Anterior cingulate cortex (tissue), 58 donors: ENCODE measurements at regions not wholly inside any gene's neighbourhood (a gene's known extent, or its start where the extent isn't known, plus 50 kb on each side); places are given as distances from the start of the nearest gene placed in this dataset.
"Not testable (repeated sequence)": the region's sequence is repeated elsewhere in the genome, so short reads cannot be mapped to it uniquely, and the experiment has no call there.

Source experiments
- DNase-seq, 58 donors: peaks; one replicate each; lab custom pipeline; 2025; lab: John Stamatoyannopoulos, UW

DNA sequence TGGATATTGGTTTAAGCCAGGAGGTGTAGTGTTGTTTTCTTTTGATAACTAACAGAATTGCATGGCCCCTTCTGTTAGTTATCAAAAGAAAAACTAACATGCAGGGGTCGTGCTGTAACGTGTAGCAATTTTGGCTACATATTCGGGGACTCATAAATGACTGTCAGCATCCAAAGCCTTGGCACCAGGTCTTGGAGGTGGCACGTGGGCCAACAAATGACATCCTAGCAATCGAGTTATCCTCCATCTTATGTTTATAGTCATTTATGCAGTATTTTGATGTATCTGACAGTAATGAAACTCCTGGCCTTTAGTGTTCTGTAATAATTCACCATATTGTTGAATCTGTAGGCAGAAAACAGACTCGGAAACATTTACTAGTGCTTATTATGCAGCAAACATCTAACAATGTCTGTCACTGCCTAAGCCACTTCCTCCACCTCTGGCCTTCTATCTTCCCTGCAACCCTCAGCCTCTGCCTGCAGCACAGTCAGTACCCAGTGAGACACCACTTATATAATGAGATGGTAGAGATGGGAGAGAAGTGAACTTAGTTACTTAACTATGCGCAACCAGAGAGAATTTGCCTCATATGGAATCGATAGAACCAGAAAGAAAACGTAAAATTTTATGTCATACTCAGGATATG lies 184.6 kb downstream of the AEBP2 start:
- DNase-seq, result no peak

DNA sequence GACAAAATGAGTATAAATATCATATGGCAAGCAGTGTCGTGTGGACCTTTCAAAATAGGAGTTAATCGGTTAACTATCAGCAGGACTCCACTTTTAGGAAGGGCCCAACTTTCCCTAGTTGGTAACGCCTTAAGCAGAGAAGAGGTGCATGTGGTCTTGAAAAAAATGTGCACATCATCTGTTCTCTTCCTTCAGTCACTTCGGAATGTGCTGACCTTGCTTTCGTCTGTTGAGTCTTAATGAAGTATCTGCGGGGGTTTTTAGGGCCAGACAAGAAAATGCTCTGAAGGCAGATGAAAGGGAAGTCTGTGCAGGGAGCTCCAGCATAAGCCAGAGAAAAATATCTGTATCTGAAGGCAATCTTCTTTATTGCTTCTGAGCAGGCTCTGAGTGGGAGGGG lies 185.2 kb downstream of the AEBP2 start:
- DNase-seq, result no peak

DNA sequence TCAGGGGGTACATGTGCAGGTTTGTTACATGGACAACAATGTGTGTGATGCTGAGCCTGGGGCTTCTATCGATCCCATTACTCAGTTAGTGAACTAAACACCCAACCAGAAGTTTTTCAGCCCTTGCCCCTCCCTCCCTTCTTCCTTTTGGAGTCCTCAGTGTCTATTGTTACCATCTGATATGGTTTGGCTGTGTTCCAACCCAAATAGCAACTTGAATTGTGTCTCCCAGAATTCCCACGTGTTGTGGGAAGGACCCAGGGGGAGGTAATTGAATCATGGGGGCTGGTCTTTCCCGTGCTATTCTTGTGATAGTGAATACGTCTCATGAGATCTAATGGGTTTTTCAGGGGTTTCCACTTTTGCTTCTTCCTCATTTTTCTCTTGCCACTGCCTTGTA lies 186.3 kb downstream of the AEBP2 start:
- DNase-seq, result not testable (repeated sequence)

DNA sequence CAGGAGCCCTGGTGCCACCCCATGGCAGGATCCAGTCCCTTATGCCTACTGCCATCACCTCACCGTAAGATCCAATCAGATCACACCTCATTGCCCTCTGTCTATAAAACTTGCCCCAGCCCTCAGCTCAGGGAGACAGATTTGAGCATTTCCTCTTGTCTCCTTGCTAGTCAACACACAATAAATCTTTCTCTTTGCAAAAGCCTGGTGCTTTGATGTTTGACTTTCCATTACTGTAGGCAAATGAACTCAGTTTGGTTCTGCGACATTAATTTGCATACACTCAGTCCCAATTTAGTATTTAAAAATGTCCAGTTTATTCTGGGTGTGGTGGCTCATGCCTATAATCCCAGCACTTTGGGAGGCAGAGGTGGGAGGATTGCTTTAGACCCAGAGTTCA lies 188.4 kb downstream of the AEBP2 start:
- DNase-seq, result no peak

DNA sequence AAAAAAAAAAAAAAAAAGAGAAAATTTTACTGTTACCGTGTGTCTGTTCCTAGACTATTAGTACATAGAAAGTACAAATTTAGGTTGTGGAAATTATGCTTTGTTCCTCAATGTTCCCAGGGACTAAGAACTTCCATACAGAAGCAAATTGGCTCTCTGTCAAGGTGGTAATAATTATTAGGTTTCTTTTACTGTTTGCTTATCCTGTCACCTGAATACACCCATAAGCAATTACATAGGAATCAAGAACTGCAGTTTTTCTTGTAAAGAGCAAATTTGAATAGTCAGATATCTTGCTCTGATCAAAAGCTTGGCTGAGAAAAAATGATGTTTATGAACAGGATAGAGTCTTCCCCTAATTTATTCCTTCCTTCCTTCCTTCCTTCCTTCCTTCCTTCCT lies 191.2 kb downstream of the AEBP2 start:
- no peak for DNase-seq

DNA sequence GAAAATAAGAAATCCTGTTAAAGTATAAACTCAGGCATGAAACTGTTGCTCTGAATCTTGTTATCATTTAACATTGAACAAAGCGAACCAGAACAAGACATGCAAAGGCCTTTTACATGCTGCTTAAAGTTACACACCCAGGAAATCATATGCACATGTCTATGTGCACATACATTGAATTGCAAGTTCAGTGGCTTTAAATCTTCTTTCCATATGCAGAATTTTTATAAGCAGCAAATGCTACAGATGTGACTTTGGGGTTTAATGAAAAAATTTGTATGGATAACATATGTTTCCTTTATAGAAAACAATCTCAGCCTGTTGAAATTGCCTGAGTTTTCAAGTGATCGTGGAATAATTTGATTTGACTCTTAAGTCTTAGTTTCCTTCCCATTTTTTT lies 193.9 kb downstream of the AEBP2 start:
- no peak for DNase-seq

DNA sequence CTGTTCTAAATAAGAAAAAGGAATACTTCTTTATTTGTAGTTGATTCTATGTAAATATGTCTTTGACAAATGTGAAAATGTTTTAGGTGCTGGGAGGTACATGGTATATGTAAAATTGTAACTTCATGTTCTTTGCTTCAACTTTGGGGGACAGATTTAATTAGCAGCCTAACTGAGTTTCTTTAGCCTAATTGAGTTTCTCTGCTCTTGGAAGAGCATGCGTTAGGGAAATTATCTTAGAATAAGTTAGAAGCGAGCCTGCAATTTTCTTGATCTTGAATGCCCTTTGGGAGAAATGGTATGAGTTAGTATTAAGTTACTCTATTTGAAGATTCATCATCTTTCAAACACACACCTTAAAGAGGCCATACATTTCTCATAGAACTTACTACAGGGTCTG lies 194.3 kb downstream of the AEBP2 start:
- DNase-seq, result no peak

DNA sequence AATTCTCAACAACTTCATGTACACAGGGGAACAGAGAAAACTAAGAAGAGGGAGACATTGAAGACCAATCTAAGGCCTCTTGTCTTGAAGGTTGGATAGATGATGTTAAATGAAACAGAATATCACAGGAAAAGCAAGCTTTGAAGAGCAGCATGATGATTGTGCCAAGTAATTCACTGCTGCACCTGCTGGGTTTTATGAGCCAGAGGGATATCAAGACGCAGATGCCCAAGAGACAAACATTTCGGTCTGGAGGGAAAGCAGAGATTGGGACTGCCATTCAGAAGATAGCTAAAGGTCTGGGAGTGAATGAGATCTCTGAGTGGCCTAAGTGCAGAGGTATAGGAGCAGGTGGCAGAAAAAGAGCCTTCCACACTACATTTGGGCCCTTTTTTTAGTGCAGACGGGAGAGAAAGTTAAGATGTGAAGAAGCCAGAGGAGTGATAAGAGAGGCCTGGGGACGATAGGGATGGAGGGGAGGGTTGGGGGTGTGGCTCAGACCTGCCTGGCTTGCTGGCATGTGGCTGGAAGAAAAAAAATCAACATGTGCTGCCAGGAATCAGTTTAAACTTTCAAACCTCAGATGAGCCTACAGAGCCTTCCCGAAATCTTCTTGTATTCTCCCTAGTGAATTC lies 200.6 kb downstream of the AEBP2 start:
- no peak for DNase-seq

DNA sequence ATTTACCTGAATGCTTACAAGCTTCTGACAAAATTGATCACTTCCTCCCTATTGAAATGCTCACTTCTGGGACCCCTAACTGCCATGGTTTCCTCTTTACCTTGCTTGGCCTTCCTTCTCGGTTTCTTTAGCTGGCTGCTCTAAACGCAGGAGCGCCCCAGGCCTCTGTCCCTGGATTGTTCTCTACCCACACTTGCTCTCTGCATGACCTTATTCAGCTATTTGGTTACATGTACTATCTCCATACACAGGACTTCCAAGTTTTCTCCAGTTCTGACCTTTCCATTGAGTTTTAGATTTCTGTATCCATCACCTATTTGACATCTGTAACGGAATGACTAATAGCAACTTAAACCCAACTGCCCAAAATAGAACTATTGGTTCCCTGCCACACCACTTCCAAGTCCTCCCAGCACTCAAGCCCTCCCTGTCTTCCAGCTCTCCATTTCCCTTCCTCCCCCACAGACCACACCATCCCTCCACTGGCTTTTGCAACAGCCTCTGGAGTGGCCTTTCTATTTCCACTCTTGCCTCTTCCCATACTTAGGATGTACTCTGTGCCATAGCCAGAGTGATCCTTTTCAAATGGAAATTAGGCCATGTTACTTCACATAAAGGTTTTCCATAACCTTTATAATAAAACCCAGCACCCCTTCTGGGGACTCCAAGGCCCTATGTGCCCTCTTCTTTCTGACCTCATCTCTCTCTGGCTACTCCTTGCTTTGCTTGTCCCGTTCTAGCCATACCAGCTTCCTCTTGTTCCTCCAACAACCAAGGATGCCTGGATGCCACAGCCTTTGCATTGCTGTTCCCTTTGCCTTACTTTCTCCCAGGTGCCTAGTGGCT lies 202.2 kb downstream of the AEBP2 start:
- no peak for DNase-seq

DNA sequence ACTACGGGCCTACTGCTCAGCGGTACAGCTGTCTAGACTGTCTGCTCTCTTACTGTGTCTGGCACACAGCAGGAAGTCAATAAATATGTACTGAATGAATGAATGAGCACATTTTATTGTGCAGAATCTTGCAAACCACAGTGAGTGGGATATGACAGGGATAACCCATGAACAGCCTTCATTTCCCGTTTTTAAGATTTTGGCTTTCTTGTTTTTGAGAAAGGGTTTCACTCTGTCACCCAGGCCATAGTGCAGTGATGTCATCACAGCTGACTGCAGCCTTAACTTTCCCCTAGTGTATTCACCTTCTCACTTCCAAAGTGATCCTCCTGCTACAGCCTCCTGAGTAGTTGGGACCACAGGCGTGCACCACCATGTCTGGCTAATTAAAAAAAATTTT lies 203.1 kb downstream of the AEBP2 start:
- no peak for DNase-seq

DNA sequence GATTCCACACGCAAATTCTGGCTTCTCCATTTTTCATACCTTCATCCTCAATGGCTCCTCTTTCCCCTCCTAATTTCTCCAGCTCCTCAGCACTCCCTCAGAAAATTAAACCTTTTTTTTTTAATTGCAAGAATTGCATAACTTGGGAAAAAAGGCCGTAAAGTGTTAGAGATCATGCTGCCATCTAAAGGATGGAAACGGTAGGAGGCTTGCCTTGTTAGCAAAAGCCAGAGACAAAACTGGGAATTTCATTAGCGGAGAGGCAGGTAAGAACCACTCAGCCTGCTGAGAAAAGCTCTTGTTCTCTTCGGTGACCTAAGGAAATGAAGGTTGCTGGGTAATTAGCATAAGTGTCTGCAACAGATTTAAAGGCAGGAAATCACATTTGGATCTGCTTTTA lies 204.3 kb downstream of the AEBP2 start:
- DNase-seq, result peak in 2 of 58 donors; percentile 1 to 6

DNA sequence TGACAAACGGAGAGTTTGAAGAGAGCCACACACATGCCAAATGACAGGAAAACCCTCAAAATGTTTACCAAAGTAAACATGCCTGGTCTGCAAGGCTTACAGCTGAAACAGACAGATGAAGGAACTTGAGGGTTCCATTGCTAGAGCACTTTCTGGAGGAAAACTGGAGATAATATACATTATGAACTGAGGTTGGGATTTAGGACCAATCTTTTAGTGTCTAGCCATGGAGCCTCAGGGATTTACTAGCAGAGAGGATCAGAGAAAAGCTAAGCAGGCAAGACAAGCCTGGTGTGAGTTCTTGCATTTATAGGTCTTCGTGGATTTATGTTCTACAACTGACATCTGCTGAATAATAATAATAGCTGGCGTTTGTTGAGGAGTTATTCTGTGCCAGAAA lies 205.3 kb downstream of the AEBP2 start:
- no peak for DNase-seq

DNA sequence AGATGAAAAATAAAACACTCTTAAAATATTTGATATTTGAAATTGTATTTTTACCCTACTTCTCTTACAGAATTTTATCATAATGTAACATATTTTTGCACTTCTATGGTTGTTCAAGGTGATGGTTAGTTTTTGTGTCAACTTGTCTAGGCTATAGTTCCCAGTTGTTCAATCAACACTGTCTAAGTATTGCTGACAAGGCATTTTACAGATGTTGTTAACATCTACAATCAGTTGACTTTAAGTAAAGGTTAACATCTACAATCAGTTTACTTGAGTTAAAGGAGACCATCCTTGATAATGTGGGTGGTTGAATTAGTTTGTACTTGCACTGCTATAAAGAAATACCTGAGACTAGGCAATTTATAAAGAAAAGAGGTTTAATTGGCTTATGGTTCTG lies 206.5 kb downstream of the AEBP2 start:
- DNase-seq, result no peak

DNA sequence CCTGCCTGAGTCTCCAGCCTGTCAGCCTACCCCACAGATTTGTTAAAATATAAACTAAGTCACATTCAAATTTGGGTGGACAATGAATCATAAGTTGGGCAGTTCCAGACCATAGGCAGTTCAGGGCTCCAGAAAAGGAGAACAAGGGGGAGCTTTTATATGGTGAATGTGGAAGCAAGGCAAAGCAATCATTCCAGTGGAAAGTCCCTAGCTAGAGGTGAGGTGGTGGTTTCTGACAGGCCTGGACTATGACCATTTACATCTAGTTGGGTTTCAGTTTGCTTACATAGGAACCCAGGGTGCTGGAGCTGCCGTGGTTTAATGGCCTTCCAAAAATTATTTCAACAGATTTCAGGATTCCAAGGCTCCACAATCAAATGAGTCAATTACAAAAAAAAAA lies 207.3 kb downstream of the AEBP2 start:
- DNase-seq, result no peak

DNA sequence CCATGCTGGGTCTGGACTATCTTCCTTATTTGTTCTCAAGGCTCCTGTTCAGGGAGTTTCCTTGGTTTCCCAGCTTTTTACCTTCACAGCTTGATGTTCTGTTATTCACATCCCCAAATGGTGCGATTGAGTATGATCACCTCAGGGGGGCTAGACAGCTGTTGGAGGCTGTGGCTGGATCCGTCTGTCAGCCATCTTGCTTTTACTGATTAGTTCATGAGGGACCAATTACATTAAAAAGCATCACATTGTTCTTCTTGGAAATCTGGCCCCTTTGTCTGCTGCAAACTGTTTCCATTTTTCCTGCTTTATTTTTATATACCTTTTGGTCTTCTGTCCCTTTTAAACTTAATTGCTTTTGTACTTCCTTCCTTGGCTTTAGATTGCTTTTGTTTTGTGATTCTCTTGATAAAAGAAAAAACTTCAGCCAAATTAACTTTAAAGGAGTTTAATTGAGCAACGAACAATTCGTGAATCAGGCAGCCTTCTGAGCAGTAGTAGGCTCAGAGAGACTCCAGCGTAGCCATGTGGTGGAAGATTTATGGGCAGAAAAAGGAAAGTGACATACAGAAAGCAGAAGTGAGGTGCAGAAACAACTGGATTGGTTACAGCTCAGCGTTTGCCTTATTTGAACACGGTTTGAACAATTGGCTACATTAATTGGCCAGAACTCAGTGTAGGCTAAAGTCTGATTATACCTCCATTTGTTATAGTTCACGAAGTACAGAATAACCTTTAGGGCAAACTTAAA lies 208.7 kb downstream of the AEBP2 start:
- no peak for DNase-seq

DNA sequence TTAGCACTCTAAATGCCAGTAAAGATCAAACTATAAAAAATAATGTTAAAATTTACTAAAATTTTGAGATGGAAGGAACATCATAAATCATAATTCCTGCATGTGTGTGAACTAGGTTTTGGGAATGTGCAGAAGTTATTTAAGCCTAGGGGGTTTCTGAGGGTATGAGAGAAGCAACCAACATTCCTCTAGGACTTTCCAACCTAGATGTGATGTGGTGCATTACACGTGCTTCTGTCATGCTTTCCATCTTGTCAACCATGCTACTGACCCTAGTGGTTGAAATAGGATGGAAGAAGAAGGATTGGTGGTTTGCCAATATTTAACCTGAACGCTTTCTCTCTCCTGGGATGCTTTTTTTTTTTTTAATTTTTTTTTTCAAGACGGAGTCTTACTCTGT lies 209.3 kb downstream of the AEBP2 start:
- no peak for DNase-seq

DNA sequence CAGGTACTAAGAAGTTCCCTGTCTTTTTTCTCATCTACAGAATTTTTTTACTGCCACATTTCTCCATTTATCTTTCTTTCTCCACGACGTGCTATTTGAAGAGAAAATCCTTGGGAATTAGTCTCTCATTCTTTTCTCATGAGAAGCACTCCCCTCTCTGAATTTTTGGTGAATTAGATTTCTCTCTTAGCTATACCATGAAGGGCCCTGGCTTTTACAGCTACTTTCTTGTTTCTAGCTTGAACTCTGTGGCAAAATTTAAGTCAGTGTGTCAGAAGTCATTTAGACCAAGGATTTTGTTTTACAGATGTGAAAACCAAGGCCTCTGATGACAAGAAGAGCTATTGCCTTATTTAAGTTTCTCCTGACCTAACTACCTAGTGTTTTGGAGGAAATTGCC lies 213.1 kb downstream of the AEBP2 start:
- no peak for DNase-seq

DNA sequence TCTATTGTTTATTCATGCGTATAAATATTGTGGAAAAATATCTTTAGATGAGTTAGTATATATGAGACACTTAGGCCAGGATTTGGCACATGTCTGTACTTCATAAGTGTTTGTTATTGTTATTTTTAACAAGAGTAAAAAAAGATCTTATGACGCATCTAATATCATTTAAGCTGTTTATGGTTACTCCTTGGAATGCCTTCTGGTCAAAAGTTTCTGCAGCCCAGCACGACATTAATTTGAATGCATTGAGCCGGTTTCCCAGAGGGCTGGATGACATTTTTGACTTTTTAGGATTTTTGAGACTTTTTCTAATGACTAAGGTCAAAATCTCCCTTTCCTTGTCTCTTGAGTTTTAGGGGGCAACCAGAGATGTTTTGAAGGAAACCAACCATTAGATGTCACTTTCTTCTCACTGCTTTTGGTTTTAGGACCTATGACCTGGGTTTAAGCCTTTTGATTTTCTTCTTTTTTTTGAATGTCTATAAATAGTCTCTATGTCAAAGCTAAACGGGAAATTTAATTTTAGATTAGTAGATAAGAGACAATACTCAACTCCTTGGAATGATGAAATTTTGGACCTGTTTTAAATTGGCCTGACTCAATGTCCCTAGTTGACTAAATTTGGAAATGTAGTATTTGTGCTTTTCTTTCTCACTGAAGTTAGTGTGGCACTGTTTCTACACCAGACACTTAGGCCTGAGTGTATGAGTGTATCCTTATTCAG lies 215.5 kb downstream of the AEBP2 start:
- no peak for DNase-seq

DNA sequence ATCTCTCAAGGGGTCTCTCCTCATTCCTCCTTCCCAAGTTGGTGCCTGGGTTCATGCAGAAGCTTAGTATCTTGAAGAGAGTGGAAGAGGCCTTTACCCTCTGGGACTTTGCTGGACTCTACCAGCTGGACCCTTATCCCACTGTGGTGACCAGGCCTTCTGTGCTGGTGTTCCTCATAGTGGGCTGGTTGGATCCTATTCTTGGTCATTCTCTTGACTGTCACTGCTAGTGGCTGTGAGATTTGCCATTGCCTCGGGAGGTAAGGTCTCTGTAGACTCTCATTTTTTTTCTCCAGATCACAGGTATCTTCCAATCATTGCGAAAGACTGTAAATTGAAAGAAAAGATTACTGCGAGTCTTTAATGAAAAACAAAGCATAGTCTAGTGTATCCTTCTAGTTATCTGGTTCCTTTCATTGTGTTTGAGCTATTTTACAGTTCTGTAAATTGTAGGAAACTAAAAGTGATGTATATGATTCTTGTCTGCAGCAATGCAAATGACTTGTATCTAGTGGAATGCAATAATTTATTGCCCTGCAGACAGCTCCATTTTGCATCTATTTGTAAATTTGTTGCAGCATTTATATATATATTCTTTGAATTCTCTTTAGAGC lies 217.9 kb downstream of the AEBP2 start:
- no peak for DNase-seq

DNA sequence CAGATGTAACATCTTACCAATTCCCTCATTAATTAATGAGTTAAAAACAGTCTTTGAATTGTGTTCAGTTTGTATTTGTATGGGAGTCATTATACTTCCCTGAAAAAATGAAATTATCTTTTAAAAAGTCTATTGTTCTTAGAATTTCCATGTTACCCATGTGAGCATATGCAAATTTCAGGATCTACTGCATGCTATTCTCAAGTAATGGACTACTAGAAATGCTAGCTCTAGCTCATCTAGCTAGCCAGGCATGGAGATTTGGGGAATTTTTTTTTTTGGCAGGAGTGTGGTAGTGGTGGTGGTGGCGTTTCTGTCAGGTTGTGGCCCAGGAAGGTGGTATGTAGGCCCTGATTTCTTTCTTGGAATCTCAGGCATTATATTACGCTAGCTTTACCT lies 218.4 kb downstream of the AEBP2 start:
- DNase-seq, result no peak
